ENCODE measurements at regions not wholly inside any gene's neighbourhood (a gene's known extent, or its start where the extent isn't known, plus 50 kb on each side); places are given as distances from the start of the nearest gene placed in this dataset.

DNA sequence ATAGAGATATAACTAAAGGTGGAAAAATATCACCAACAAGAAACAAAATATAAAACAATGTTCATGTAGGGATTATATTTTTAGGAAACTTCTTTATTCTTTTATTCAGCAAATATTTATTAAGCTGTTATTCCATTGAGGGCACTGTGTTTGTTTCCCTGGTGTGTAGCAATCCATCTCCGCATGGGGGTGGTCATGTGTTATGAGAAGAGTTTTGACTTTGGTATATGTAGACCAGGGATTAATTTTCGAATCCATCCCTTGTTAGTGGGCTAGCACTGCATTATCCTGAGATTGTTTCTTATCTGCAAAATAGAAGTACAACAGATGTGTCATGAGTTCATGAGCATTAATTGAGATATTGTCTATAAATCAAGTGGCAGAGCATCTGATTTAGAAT, 190.2 kb upstream of the LRRC7 start:
- DNase-seq = peak; percentile 5

- DNase-seq = no peak
Observed at GRCh38 chr1:69388044-69388443, 179.7 kb upstream of the LRRC7 start.

- DNase-seq = no peak
Observed at GRCh38 chr1:69400128-69400527, 167.6 kb upstream of the LRRC7 start.

GRCh38 chr1:69401879-69402278, 165.8 kb upstream of the LRRC7 start:
- no peak for DNase-seq

GRCh38 chr1:69403756-69404320, 163.9 kb upstream of the LRRC7 start:
- DNase-seq = no peak

DNA sequence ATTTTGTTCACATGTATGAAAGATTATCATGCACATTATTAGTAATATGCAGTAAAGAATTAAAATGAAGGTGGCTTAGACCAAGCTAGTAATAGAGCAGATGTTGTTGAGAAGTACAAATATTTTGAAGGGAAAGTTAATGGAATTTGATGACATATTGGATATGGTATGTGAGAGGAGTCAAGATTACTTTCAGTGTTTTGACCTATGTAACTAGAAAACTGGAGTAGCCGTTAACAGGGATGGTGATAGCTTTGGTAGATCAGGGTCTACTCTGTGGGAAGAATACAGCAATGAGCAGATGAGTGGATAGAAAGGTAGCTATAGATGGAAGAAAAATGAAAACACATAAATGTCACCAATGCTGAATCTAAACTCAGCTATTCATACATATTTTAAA, 163.2 kb upstream of the LRRC7 start:
- DNase-seq = no peak

DNA sequence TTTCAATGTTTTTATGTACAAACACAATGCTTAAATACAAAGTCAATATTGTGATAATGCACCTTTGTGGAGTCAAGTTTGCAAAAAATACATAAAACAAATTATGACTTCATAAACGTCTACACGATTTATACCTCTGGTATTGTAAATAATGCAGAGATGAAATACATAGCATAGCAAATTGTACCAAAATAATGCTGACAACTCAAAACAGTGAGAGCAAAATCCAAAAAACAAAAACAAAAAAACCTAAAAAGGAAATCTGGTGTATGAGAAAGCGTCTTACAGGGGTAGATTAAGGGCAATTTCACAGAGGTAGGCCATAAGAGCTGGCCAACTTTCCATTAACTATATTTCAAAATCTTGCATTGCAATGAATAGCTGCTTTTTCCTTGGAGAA, 161.5 kb upstream of the LRRC7 start:
- no peak for DNase-seq

GRCh38 chr1:69409731-69410456, 157.8 kb upstream of the LRRC7 start:
- no peak for DNase-seq

DNA sequence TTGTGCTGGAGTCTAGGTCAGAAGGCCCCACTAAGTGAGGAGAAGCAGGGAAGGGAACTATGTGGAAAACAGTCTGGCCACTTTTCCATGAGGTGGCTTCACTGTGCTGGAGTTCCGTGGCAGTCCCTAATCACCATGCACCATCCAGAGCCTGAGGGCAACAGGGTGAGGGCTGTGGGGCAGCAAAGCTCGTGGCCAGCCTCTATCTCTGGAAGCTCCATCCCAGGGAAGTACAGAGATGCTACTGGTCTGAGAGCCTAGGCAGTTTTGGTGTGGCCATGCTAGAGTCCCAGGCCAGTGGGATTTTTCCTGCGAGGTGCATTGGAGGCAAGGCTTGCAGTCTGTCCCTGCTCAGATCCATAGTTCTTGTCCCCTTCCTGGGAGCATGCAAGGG, 157.3 kb upstream of the LRRC7 start:
- no peak for DNase-seq

GRCh38 chr1:69410893-69411292, 156.8 kb upstream of the LRRC7 start:
- no peak for DNase-seq

- no peak for DNase-seq
Observed at GRCh38 chr1:69411617-69412016, 156.1 kb upstream of the LRRC7 start.

GRCh38 chr1:69413129-69413528, 154.6 kb upstream of the LRRC7 start:
- DNase-seq = no peak

DNA sequence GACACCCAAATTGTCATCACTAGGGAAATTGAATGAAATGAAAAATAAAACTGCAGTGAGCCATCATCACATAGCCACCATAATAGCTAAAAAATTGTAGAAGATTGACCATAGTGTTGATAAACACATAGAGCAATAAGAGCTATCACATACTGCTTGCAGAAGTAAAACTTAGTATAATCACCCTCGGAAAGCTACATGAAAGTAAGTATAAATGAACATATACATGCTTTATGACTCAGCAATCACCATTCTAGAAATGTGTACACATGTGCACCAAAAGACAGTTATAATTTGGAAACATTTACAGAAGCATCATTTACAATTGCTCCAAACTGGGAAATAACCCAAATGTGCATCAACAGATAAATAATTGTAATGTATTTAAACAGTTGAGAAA, 153.1 kb upstream of the LRRC7 start:
- DNase-seq = no peak

- DNase-seq = no peak
Observed at GRCh38 chr1:69421286-69421685, 146.4 kb upstream of the LRRC7 start.

DNA sequence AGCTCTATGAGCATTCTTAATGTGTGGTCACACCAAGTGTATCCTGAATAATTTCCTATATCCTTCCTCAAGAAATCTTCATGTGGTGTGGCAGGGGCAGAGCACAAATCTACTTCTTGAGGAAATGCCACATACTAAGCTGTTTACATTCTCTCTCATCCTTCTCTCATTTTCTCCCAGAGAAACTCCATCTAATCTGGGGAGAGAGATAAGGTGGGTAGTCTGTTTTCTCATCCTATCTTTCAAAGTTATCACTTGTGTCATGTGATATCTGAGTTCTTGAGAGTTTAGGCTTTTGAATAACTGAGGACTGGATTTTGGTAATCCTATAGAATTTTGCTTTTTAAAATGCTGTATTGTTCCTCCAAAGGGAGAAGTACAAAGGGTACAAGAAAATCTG, 141.9 kb upstream of the LRRC7 start:
- no peak for DNase-seq

GRCh38 chr1:69426401-69426800, 141.3 kb upstream of the LRRC7 start:
- DNase-seq = no peak

- DNase-seq = no peak
Observed at GRCh38 chr1:69433073-69433472, 134.6 kb upstream of the LRRC7 start.

DNA sequence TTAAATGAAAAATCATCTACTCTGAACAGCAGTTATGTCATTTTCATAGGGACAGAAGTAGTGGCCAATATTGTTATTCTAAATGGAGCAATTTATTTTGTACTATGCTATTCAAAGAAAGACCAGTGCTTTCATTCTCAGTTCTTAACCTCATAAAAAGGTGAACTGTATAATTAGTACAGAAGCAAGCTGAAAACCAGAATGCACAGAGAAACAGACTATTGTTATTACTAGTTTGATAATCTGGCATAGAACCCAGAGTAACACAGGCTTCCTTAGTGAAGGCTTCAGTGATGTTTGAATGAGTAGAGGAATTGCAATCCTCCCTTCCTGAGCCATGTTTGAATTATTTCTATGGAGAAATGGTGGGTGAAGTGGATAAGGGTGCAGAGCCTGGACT, 131.6 kb upstream of the LRRC7 start:
- no peak for DNase-seq

- no peak for DNase-seq
Observed at GRCh38 chr1:69438056-69438795, 129.5 kb upstream of the LRRC7 start.

- no peak for DNase-seq
Observed at GRCh38 chr1:69441496-69441895, 126.2 kb upstream of the LRRC7 start.

DNA sequence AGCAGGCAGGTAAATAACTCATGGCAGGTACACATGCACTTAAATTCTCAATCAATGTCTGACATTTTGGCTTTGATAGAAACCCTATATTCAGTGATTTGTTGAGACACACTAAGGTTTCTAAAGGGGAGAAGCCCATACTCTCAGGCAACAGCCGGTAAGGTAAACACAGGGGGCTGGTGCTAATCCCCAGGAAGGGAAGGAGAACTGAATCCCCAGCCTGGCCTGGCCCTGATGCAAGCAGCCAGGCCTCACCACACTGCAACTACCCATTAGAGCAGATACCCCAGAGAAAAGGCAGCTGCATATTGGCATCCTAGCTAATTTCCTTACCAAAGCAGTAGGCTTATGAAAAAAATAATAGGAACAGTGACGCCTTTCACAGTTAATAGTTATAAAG, 116.5 kb upstream of the LRRC7 start:
- no peak for DNase-seq

DNA sequence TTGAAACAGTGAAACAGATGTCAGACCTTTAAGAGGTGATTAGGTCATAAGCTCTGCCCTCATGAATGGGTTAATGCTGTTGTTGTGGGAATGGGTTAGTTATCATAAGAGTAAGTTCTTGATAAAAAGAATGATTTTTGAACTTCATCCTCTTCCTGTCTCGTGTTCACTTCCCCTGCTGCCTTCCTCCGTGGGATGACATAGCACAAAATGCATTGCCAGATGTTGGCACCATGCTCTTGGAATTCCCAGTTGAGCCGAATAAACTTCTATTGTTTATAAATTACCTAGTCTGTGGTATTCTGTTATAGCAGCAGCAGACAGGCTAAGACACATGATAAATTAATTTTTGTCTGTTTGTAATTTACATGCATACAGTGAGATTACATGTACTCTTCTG, 112.0 kb upstream of the LRRC7 start:
- no peak for DNase-seq

- DNase-seq = no peak
Observed at GRCh38 chr1:69459244-69459643, 108.5 kb upstream of the LRRC7 start.

- DNase-seq = no peak
Observed at GRCh38 chr1:69475021-69475420, 92.7 kb upstream of the LRRC7 start.
